WTC11 (cell line): ENCODE measurements at regions not wholly inside any gene's neighbourhood (a gene's known extent, or its start where the extent isn't known, plus 50 kb on each side); places are given as distances from the start of the nearest gene placed in this dataset.

ENCODE experiments used
- ATAC-seq: fragments of 200-7000 bp; cut with Tn5 transposase; 2 replicates; pipeline ENCODE4 v1.10.0; 2021; ENCODE audit warnings: mild to moderate bottlenecking, moderate library complexity
- CTCF ChIA-PET: fragments of 300-600 bp; sonication (Branson Sonifier 250); formaldehyde crosslinking; loops from one replicate; lab custom pipeline; 2021; ENCODE audit warnings: antibody characterized with exemption; lab: Charles Lee
- POLR2A ChIA-PET: fragments of 350-600 bp; sonication (Branson Sonifier 250); formaldehyde crosslinking; loops from one replicate; lab custom pipeline; 2021; ENCODE audit warnings: antibody characterized with exemption; lab: Charles Lee
- DNase-seq: peaks from one replicate; pipeline ENCODE4 v3.0.0; 2021; ENCODE audit warnings: low spot score
- H3K27ac Mint-ChIP-seq: 2 replicates; pipeline ENCODE4 v1.8.0; 2021; ENCODE audit warnings: mixed read lengths
- H3K27me3 Mint-ChIP-seq: 2 replicates; pipeline ENCODE4 v1.8.0; 2021; ENCODE audit warnings: low read depth, mild to moderate bottlenecking, moderate library complexity, mixed read lengths
- H3K36me3 Mint-ChIP-seq: 2 replicates; pipeline ENCODE4 v1.8.0; 2021; ENCODE audit warnings: mixed read lengths
- H3K4me1 Mint-ChIP-seq: 2 replicates; pipeline ENCODE4 v1.8.0; 2022; ENCODE audit warnings: mixed read lengths
- H3K4me3 Mint-ChIP-seq: 2 replicates; pipeline ENCODE4 v1.8.0; 2021; ENCODE audit warnings: mild to moderate bottlenecking, moderate library complexity, mixed read lengths
- H3K9me3 Mint-ChIP-seq: 2 replicates; pipeline ENCODE4 v1.8.0; 2021; ENCODE audit warnings: mixed read lengths
- CREB1 ChIP-seq: sonication (generic); formaldehyde crosslinking; IDR thresholded peaks from 2 replicates; pipeline ENCODE4 v1.8.0; 2023; ENCODE audit warnings: mild to moderate bottlenecking, missing genetic modification reagents
- E2F1 ChIP-seq: sonication (generic); formaldehyde crosslinking; IDR thresholded peaks from 2 replicates; pipeline ENCODE4 v1.8.0; 2022; ENCODE audit warnings: mild to moderate bottlenecking, missing genetic modification reagents
- ELF4 ChIP-seq: sonication (generic); formaldehyde crosslinking; IDR thresholded peaks from 2 replicates; pipeline ENCODE4 v1.8.1; 2022; ENCODE audit warnings: low read depth, mild to moderate bottlenecking, moderate library complexity, missing genetic modification reagents
- ETV6 ChIP-seq: sonication (generic); formaldehyde crosslinking; IDR thresholded peaks from 2 replicates; pipeline ENCODE4 v1.8.1; 2022; ENCODE audit warnings: mild to moderate bottlenecking, missing genetic modification reagents
- FOXP4 ChIP-seq: sonication (generic); formaldehyde crosslinking; IDR thresholded peaks from 2 replicates; pipeline ENCODE4 v1.8.0; 2022; ENCODE audit warnings: mild to moderate bottlenecking, missing genetic modification reagents
- GABPB1 ChIP-seq: sonication (generic); formaldehyde crosslinking; IDR thresholded peaks from 2 replicates; pipeline ENCODE4 v1.8.1; 2023; ENCODE audit warnings: mild to moderate bottlenecking, missing genetic modification reagents
- MAX ChIP-seq: sonication (generic); formaldehyde crosslinking; IDR thresholded peaks from 2 replicates; pipeline ENCODE4 v1.8.0; 2022; ENCODE audit warnings: mild to moderate bottlenecking, missing genetic modification reagents
- NFYB ChIP-seq: sonication (generic); formaldehyde crosslinking; conservative IDR thresholded peaks from 2 replicates; pipeline ENCODE4 v1.8.0; 2022; ENCODE audit warnings: low read depth, missing genetic modification reagents
- SOX15 ChIP-seq: fragments of 250-450 bp; sonication (Bioruptor Pico); IDR thresholded peaks from 2 replicates; pipeline ENCODE4 v1.9.0; 2021; ENCODE audit warnings: mild to moderate bottlenecking
- TEAD4 ChIP-seq: sonication (generic); formaldehyde crosslinking; IDR thresholded peaks from 2 replicates; pipeline ENCODE4 v1.8.0; 2022; ENCODE audit warnings: mild to moderate bottlenecking, missing genetic modification reagents
- USF1 ChIP-seq: sonication (generic); formaldehyde crosslinking; IDR thresholded peaks from 2 replicates; pipeline ENCODE4 v1.8.0; 2022; ENCODE audit warnings: mild to moderate bottlenecking, missing genetic modification reagents
- ZNF281 ChIP-seq: sonication (generic); formaldehyde crosslinking; IDR thresholded peaks from 2 replicates; pipeline ENCODE4 v1.8.0; 2023; ENCODE audit warnings: mild to moderate bottlenecking, missing genetic modification reagents
- ZNF416 ChIP-seq: fragments of 250-450 bp; sonication (Bioruptor Pico); IDR thresholded peaks from 2 replicates; pipeline ENCODE4 v1.9.0; 2021; ENCODE audit warnings: mild to moderate bottlenecking, inconsistent platforms
- TF ChIP-seq, protein P1 (sequence below): fragments of 250-450 bp; sonication (Bioruptor Pico); IDR thresholded peaks from 2 replicates; pipeline ENCODE4 v1.9.0; 2021; ENCODE audit warnings: mild to moderate bottlenecking
- TF ChIP-seq, protein P2 (sequence below): sonication (generic); formaldehyde crosslinking; IDR thresholded peaks from 2 replicates; pipeline ENCODE4 v1.8.1; 2022; ENCODE audit warnings: mild to moderate bottlenecking, moderate library complexity, missing genetic modification reagents
- TF ChIP-seq, protein P3 (sequence below): sonication (generic); formaldehyde crosslinking; IDR thresholded peaks from 2 replicates; pipeline ENCODE4 v1.8.1; 2022; ENCODE audit warnings: mild to moderate bottlenecking, missing genetic modification reagents, moderate library complexity, borderline replicate concordance
- TF ChIP-seq, protein P4 (sequence below): fragments of 250-450 bp; sonication (Bioruptor Pico); conservative IDR thresholded peaks from 2 replicates; pipeline ENCODE4 v1.9.0; 2021; ENCODE audit warnings: mild to moderate bottlenecking
- TF ChIP-seq, protein P5 (sequence below): sonication (generic); formaldehyde crosslinking; IDR thresholded peaks from 2 replicates; pipeline ENCODE4 v1.8.1; 2023; ENCODE audit warnings: mild to moderate bottlenecking, missing genetic modification reagents, borderline replicate concordance

- DNase-seq: no peak
- ChIA-PET CTCF (no interaction called here), POLR2A (no interaction called here)
- H3K27me3 Mint-ChIP-seq: no peaks in the 10 kb centered on the region
- no peak overlapping the region for H3K27ac Mint-ChIP-seq
- TF ChIP-seq ZNF281 (no peak), E2F1 (no peak), USF1 (CRISPR knock-in tag) (no peak), GABPB1 (no peak), ELF4 (CRISPR knock-in tag) (no peak), FOXP4 (no peak), NFYB (CRISPR knock-in tag) (no peak), SOX15 (CRISPR knock-in tag) (no peak), ZNF416 (no peak), TEAD4 (no peak), MAX (no peak)
- TF ChIP-seq, protein P1, sequence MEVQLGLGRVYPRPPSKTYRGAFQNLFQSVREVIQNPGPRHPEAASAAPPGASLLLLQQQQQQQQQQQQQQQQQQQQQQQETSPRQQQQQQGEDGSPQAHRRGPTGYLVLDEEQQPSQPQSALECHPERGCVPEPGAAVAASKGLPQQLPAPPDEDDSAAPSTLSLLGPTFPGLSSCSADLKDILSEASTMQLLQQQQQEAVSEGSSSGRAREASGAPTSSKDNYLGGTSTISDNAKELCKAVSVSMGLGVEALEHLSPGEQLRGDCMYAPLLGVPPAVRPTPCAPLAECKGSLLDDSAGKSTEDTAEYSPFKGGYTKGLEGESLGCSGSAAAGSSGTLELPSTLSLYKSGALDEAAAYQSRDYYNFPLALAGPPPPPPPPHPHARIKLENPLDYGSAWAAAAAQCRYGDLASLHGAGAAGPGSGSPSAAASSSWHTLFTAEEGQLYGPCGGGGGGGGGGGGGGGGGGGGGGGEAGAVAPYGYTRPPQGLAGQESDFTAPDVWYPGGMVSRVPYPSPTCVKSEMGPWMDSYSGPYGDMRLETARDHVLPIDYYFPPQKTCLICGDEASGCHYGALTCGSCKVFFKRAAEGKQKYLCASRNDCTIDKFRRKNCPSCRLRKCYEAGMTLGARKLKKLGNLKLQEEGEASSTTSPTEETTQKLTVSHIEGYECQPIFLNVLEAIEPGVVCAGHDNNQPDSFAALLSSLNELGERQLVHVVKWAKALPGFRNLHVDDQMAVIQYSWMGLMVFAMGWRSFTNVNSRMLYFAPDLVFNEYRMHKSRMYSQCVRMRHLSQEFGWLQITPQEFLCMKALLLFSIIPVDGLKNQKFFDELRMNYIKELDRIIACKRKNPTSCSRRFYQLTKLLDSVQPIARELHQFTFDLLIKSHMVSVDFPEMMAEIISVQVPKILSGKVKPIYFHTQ (CRISPR knock-in tag): no peak
- TF ChIP-seq, protein P2, sequence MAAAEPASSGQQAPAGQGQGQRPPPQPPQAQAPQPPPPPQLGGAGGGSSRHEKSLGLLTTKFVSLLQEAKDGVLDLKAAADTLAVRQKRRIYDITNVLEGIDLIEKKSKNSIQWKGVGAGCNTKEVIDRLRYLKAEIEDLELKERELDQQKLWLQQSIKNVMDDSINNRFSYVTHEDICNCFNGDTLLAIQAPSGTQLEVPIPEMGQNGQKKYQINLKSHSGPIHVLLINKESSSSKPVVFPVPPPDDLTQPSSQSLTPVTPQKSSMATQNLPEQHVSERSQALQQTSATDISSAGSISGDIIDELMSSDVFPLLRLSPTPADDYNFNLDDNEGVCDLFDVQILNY (CRISPR knock-in tag): no peak
- no peak for ATAC-seq
- no peaks in the 10 kb centered on the region for H3K4me1 Mint-ChIP-seq
- no peak overlapping the region for H3K4me3 Mint-ChIP-seq
- H3K9me3 Mint-ChIP-seq: no peaks in the 10 kb centered on the region
- H3K36me3 Mint-ChIP-seq: no peaks in the 10 kb centered on the region
Measured at GRCh38 chr2:18365342-18365741, 195.1 kb downstream of the RDH14 start.

- H3K9me3 Mint-ChIP-seq: no peaks in the 10 kb centered on the region
- DNase-seq (no peak), ATAC-seq (no peak)
- H3K4me3 Mint-ChIP-seq: no peak overlapping the region
- POLR2A ChIA-PET: no interaction called here
- no peaks in the 10 kb centered on the region for H3K36me3 Mint-ChIP-seq
- no peaks in the 10 kb centered on the region for H3K27me3 Mint-ChIP-seq
- H3K4me1 Mint-ChIP-seq: no peaks in the 10 kb centered on the region
- H3K27ac Mint-ChIP-seq: no peak overlapping the region
- CTCF ChIA-PET: no interaction called here
- no peak for TF ChIP-seq CREB1
- TF ChIP-seq, protein P3, sequence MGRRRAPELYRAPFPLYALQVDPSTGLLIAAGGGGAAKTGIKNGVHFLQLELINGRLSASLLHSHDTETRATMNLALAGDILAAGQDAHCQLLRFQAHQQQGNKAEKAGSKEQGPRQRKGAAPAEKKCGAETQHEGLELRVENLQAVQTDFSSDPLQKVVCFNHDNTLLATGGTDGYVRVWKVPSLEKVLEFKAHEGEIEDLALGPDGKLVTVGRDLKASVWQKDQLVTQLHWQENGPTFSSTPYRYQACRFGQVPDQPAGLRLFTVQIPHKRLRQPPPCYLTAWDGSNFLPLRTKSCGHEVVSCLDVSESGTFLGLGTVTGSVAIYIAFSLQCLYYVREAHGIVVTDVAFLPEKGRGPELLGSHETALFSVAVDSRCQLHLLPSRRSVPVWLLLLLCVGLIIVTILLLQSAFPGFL (CRISPR knock-in tag): no peak
- no peak for TF ChIP-seq SOX15 (CRISPR knock-in tag)
- no peak for TF ChIP-seq ETV6
- TF ChIP-seq, protein P4, sequence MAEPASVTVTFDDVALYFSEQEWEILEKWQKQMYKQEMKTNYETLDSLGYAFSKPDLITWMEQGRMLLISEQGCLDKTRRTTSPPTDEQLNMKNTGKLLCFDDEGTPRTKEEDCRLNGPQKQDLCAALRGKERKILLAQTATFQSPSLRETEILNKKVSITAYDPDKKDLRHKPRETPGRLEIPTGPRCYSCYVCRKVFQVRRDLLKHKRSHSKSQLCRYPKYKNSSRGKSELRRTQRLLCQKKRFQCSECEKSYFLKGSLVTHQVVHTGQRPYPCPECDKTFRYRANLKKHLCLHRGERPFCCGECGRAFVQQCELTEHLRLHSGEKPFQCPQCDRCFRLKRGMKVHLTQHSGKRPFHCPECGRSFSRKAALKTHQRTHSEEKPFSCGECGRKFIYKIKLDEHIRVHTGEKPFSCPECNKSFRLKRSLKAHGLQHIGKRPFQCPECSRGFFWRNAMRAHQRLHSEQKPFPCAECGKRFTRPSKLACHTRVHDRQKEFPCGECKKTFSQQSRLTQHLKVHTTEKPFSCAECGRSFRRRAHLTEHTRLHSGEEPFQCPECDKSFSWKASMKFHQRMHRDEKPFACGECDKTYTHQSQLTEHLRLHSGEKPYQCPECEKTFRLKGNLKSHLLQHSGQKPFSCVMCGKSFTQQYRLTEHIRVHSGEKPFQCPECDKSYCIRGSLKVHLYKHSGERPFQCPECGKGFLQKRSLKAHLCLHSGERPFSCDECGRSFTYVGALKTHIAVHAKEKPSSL (CRISPR knock-in tag): no peak
- TF ChIP-seq, protein P5, sequence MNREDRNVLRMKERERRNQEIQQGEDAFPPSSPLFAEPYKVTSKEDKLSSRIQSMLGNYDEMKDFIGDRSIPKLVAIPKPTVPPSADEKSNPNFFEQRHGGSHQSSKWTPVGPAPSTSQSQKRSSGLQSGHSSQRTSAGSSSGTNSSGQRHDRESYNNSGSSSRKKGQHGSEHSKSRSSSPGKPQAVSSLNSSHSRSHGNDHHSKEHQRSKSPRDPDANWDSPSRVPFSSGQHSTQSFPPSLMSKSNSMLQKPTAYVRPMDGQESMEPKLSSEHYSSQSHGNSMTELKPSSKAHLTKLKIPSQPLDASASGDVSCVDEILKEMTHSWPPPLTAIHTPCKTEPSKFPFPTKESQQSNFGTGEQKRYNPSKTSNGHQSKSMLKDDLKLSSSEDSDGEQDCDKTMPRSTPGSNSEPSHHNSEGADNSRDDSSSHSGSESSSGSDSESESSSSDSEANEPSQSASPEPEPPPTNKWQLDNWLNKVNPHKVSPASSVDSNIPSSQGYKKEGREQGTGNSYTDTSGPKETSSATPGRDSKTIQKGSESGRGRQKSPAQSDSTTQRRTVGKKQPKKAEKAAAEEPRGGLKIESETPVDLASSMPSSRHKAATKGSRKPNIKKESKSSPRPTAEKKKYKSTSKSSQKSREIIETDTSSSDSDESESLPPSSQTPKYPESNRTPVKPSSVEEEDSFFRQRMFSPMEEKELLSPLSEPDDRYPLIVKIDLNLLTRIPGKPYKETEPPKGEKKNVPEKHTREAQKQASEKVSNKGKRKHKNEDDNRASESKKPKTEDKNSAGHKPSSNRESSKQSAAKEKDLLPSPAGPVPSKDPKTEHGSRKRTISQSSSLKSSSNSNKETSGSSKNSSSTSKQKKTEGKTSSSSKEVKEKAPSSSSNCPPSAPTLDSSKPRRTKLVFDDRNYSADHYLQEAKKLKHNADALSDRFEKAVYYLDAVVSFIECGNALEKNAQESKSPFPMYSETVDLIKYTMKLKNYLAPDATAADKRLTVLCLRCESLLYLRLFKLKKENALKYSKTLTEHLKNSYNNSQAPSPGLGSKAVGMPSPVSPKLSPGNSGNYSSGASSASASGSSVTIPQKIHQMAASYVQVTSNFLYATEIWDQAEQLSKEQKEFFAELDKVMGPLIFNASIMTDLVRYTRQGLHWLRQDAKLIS (CRISPR knock-in tag): no peak
Measured at GRCh38 chr2:18363348-18363747, 197.1 kb downstream of the RDH14 start.
